Astrocyte of the cerebellum (primary cell): ENCODE measurements at regions not wholly inside any gene's neighbourhood (a gene's known extent, or its start where the extent isn't known, plus 50 kb on each side); places are given as distances from the start of the nearest gene placed in this dataset.

Source experiments
- DNase-seq: peaks from one replicate; pipeline ENCODE4 v3.0.0-alpha.2; 2011; ENCODE audit warnings: low read depth
- H3K4me3 ChIP-seq: 2 replicates; pipeline ENCODE4 v1.5.1; 2011; ENCODE audit warnings: mild to moderate bottlenecking, low read depth, low read length, moderate library complexity
- in situ Hi-C: cut with HindIII; loops from 2 replicates; pipeline ENCODE4 v1.10.0; 2017; ENCODE audit warnings: low sequenced_read_pairs
- TF ChIP-seq, protein P1 (sequence below): IDR thresholded peaks from 2 replicates; pipeline ENCODE4 v1.5.1; 2012; ENCODE audit warnings: low read length, low read depth, moderate library complexity, mild to moderate bottlenecking; ENCODE audit errors: missing control alignments

DNA sequence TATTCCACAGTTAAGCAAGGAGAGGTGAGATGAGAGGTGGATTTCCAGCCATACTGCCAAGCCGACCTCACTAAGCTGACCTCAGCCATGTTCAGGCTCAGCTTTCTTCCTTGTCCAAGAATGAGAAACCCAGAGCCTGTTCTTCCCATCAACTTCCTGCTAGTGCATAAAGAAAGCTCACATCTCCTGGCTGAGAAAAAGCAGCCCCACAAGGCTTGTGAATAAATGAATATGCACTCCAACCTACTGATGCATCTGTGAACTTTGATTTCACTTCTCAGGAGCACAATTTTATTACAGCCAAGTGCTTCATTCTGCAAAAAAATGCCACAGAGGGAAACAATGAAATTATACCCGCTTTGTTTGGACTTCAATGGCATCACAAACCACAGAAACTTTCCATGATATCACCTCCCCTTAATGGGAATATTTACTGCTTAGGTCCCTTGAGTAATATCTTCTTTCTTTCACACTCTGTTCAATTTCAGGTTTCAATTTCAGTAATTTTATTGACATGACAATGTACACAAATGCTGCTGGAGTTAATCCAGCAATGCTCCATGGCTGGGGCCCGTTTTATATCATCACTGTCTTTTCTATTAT, 437.0 kb upstream of the PPP2R3A start:
- TF ChIP-seq, protein P1, sequence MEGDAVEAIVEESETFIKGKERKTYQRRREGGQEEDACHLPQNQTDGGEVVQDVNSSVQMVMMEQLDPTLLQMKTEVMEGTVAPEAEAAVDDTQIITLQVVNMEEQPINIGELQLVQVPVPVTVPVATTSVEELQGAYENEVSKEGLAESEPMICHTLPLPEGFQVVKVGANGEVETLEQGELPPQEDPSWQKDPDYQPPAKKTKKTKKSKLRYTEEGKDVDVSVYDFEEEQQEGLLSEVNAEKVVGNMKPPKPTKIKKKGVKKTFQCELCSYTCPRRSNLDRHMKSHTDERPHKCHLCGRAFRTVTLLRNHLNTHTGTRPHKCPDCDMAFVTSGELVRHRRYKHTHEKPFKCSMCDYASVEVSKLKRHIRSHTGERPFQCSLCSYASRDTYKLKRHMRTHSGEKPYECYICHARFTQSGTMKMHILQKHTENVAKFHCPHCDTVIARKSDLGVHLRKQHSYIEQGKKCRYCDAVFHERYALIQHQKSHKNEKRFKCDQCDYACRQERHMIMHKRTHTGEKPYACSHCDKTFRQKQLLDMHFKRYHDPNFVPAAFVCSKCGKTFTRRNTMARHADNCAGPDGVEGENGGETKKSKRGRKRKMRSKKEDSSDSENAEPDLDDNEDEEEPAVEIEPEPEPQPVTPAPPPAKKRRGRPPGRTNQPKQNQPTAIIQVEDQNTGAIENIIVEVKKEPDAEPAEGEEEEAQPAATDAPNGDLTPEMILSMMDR: no peak
- in situ Hi-C loops: no loop called here

DNA sequence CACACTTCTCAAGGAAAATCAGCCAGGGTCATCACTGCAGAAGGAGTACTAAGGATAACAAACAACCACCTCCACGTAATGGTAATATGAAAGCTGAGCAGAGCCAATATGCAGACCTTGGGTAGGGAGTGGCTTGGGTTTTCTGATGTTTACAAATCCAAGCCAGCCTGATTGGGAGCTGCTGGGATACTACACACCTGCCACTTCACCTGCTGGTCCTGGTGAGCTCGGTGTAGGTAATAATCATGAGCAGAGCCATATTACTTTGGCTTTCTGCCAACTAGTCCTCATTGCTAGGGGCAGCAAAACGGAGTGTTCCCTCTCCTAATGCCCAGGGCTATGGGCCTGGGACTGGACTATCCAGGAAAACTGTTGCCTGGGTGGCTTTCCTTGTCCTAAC, 433.5 kb upstream of the PPP2R3A start:
- in situ Hi-C loops: no loop called here
- TF ChIP-seq, protein P1: no peak
- DNase-seq: no peak
- no peak overlapping the region for H3K4me3 ChIP-seq

More for the DNA sequence above, 437.0 kb upstream of the PPP2R3A start:
- DNase-seq: no peak
- H3K4me3 ChIP-seq: no peak overlapping the region

DNA sequence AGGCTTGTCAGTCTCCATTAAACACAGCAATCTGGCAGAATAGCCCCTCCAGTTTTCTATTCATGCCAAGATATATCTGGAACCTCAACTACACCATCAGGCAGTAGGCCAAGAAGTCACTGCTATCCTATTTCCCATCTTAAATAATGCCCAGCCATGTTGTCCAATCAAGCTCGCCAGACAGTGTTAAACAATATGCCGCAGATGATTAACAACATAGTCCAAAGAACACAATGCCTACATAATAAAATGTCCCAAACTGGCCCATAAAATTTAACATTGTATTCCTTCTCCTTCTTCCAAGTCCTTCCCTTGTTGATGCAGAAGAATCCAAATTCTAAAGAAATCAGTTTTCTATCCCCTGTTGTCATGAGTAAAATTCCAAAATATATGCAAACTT, 427.4 kb upstream of the PPP2R3A start:
- no peak overlapping the region for H3K4me3 ChIP-seq
- in situ Hi-C loops: no loop called here
- TF ChIP-seq, protein P1: no peak
- no peak for DNase-seq

DNA sequence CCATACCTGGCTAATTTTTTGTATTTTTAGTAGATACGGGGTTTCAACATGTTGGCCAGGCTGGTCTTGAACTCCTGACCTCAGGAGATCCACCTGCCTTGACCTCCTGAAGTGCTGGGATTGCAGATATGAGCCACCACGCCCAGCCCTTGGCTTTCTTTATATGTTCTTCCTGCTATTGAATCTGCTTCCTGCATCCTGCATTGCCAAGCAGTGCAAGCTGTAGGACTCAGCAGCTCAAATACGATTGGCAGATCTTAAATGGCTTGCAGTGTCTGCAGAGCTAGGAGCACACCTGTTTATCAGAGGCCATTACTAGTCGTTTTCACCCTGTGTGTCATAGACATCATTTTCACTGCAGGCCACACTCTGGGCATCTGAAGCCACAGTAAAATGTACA, 426.2 kb upstream of the PPP2R3A start:
- in situ Hi-C loops: no loop called here
- no peak overlapping the region for H3K4me3 ChIP-seq
- TF ChIP-seq, protein P1: no peak
- no peak for DNase-seq

DNA sequence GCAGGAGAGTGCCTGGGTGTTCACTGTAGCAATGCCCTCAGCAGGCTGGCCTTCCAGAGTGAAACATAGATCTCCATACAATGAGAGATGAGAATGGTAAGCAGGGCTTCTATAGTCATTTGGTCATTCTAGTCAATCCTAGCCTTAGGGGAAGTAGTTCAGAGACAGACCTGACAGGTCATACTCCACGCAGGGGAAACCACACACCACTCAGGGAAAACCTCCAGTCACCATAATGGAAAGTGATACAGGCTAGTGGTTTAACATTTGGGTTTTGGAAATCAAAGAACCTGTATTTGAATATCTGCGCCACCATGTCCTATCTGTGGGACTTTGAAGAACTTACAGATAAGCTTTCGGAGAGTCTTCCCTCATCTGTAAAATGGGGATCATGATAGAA, 425.7 kb upstream of the PPP2R3A start:
- TF ChIP-seq, protein P1: no peak
- in situ Hi-C loops: no loop called here
- DNase-seq: no peak
- no peak overlapping the region for H3K4me3 ChIP-seq

DNA sequence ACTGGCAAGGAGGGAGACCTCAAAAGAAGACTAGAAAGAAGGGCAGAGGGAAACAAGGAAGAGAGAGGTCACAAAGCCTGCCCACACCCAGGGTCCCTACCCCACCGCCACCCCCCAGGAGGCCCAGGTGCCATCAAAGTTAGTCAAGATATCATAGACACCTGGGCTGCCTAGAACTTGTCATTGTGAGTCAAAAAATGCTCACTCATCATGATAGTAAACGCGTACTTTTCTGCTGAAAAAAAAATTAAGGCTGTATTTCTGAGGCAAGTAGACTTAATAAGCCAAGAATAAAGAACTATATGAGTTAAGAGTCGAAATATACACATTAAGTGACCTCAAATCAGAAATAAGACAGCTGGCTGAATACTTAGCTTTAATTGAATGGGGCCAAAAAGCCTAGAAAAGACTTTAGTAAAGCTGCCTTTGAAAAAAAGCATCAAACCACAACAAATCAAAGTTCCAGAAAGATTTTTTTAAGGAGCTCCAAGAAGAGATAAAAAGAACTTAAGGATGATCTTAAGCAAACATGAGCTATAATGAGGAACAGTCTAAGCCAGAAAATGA, 415.5 kb upstream of the PPP2R3A start:
- in situ Hi-C loops: no loop called here
- H3K4me3 ChIP-seq: no peak overlapping the region
- TF ChIP-seq, protein P1: no peak
- no peak for DNase-seq

DNA sequence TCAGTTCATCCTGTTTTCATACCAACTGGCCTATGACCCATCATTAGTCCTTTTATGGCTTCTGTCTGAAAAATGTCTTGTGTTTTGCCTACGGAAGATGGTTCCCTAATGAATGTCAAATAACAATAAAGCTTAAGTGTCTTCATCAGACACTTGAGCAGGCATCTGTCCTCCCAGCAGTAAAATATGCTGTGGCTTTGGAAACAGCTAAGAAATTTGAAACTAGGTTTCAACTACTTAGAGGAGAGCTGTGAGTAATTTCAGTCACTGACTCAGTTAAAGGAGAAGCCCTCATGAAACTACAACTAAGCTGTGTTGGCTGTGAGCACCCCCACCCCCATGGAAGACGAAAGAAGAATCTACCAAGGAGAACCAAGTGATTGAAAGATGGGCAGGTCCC, 409.4 kb upstream of the PPP2R3A start:
- in situ Hi-C loops: no loop called here
- DNase-seq: no peak
- H3K4me3 ChIP-seq: no peak overlapping the region
- TF ChIP-seq, protein P1: no peak
